IPS DF 19.7 (cell line): ENCODE measurements at regions not wholly inside any gene's neighbourhood (a gene's known extent, or its start where the extent isn't known, plus 50 kb on each side); places are given as distances from the start of the nearest gene placed in this dataset.
"Not testable (repeated sequence)": the region's sequence is repeated elsewhere in the genome, so short reads cannot be mapped to it uniquely, and the experiment has no call there.

Source experiments
- DNase-seq: peaks from one replicate; pipeline ENCODE4 v3.0.0-alpha.2; 2013; ENCODE audit warnings: low read depth, low spot score

- not testable (repeated sequence) for DNase-seq
Measured at GRCh38 chr2:128598260-128598659, 279.6 kb upstream of the HS6ST1 start.

- no peak for DNase-seq
Measured at GRCh38 chr2:128598862-128599441, 280.3 kb upstream of the HS6ST1 start.

- DNase-seq: no peak
Measured at GRCh38 chr2:128599700-128600099, 281.0 kb upstream of the HS6ST1 start.

GRCh38 chr2:128600581-128601297 is 282.1 kb upstream of the HS6ST1 start:
- DNase-seq: no peak

- no peak for DNase-seq
Measured at GRCh38 chr2:128601298-128602037, 282.8 kb upstream of the HS6ST1 start.

- no peak for DNase-seq
Measured at GRCh38 chr2:128602038-128602698, 283.5 kb upstream of the HS6ST1 start.

GRCh38 chr2:128602699-128603101 is 284.0 kb upstream of the HS6ST1 start:
- no peak for DNase-seq

GRCh38 chr2:128603411-128603924 is 284.8 kb upstream of the HS6ST1 start:
- DNase-seq: no peak

GRCh38 chr2:128604045-128604444 is 285.4 kb upstream of the HS6ST1 start:
- DNase-seq: no peak

GRCh38 chr2:128604581-128604980 is 285.9 kb upstream of the HS6ST1 start:
- DNase-seq: not testable (repeated sequence)

- DNase-seq: no peak
Measured at GRCh38 chr2:128605421-128605820, 286.8 kb upstream of the HS6ST1 start.

GRCh38 chr2:128605931-128606330 is 287.3 kb upstream of the HS6ST1 start:
- DNase-seq: no peak

- no peak for DNase-seq
Measured at GRCh38 chr2:128606837-128607236, 288.2 kb upstream of the HS6ST1 start.

- no peak for DNase-seq
Measured at GRCh38 chr2:128607440-128607839, 288.8 kb upstream of the HS6ST1 start.

GRCh38 chr2:128607911-128608506 is 289.3 kb upstream of the HS6ST1 start:
- DNase-seq: no peak

- DNase-seq: no peak
Measured at GRCh38 chr2:128608921-128609880, 290.5 kb upstream of the HS6ST1 start.

- DNase-seq: no peak
Measured at GRCh38 chr2:128610496-128610895, 291.8 kb upstream of the HS6ST1 start.

- no peak for DNase-seq
Measured at GRCh38 chr2:128611421-128612320, 293.0 kb upstream of the HS6ST1 start.

GRCh38 chr2:128612628-128613027 is 294.0 kb upstream of the HS6ST1 start:
- DNase-seq: no peak
